Fibroblast of skin of right biceps (primary cell): ENCODE measurements at regions not wholly inside any gene's neighbourhood (a gene's known extent, or its start where the extent isn't known, plus 50 kb on each side); places are given as distances from the start of the nearest gene placed in this dataset.

Experiments used
- DNase-seq: peaks from one replicate; pipeline ENCODE4 v3.0.0-alpha.2; 2013

DNA sequence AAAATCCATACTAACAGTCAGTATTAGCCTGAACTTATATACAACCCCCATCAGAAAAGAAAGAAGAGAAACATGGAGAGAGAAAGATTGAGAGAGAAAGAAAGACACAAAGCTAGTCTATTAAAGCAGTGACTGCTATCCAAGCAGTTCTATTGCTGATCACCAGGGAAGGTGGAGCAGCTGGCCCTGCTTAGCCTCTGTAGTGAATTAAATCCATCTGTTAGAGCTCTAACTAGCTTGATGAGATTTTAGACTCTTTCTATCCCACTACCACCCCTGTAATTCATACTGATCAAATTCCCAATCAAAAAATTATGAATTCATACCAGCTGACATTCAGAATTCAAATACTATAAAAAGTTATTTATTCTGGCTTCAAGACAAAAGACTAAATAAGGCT, 486.0 kb upstream of the LRRN3 start:
- DNase-seq, result no peak

DNA sequence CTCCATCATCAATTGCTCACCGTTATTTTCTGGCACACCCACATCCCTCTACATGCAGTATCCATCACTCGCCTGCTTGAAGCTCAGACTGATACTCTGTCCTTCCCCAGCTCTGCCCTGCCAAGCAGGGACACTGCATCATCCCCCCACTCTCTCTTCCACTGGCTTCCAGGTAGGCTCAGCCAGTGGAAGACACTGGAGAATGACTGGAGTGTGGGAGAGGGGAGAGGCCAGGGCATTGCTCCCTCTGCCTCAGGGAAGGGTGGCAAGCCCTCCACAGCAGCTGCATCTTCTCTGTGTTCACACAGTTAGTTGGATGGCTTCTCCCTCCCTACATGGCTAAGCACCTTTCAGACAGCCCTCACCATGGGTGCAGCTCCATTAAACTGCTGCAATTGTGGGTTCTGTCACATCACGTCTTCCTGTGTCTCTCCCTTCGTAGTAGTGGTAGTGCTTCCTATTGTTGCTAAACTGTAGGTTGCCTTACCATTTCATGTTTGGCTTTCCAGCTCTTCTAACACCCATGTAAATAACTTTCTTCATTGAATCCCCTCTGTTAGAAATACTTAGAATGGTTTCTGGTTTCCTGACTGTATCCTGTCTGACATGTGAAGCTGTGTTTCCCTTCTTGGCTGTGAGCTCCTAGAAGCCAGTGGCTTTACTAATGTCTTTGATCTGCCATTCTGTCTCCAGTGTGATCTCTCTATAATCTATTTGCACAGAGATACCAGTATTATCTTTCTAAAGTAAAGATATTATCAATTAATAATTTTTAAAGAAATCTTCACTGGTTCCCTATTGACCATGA, 483.7 kb upstream of the LRRN3 start:
- no peak for DNase-seq

DNA sequence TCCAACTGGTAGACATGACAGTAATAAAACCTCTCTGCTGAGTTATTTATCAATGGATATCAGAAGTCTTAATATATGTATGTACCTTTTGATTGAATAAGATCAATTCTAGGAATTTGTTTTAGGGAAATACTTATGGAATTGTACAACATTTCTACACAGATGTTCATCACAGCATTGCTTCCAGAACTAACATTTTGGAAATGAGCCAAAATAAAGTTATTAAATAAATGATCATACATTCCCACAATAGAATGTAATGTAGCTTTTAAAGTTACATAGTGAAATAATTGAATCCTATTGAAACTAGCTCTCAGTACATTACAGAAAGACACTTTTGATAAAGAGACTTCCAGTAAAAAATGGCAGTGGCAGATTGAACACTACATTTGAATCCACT, 481.6 kb upstream of the LRRN3 start:
- DNase-seq, result no peak

DNA sequence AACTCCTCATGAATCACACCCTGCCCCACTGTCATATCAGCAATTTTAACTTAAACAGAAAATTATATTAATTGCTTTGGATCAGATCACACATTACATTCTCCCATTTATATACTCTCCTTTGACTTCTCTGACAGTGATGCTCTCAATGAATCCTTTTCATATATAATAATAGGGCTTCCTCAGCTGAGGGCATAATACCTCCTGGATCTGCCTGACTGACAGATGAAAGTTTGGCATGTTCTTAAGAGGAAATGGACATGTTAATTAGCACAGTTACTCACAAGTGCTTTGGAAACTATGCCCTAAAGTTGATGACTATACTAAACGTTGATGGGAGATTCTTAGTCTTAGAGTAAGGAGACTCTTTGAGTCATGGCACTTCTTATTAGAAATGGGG, 478.2 kb upstream of the LRRN3 start:
- no peak for DNase-seq
